GM12873 (cell line): ENCODE measurements at regions not wholly inside any gene's neighbourhood (a gene's known extent, or its start where the extent isn't known, plus 50 kb on each side); places are given as distances from the start of the nearest gene placed in this dataset.

Source experiments
- TF ChIP-seq, protein P1 (sequence below): IDR thresholded peaks from 2 replicates; pipeline ENCODE4 v1.5.1; 2012; ENCODE audit warnings: low read depth, mild to moderate bottlenecking, moderate library complexity, low read length, control low read depth; ENCODE audit not compliant: insufficient read depth; ENCODE audit errors: missing control alignments

GRCh38 chrX:6826856-6827255 is 291.9 kb upstream of the VCX3A start:
- TF ChIP-seq, protein P1, sequence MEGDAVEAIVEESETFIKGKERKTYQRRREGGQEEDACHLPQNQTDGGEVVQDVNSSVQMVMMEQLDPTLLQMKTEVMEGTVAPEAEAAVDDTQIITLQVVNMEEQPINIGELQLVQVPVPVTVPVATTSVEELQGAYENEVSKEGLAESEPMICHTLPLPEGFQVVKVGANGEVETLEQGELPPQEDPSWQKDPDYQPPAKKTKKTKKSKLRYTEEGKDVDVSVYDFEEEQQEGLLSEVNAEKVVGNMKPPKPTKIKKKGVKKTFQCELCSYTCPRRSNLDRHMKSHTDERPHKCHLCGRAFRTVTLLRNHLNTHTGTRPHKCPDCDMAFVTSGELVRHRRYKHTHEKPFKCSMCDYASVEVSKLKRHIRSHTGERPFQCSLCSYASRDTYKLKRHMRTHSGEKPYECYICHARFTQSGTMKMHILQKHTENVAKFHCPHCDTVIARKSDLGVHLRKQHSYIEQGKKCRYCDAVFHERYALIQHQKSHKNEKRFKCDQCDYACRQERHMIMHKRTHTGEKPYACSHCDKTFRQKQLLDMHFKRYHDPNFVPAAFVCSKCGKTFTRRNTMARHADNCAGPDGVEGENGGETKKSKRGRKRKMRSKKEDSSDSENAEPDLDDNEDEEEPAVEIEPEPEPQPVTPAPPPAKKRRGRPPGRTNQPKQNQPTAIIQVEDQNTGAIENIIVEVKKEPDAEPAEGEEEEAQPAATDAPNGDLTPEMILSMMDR, result no peak

DNA sequence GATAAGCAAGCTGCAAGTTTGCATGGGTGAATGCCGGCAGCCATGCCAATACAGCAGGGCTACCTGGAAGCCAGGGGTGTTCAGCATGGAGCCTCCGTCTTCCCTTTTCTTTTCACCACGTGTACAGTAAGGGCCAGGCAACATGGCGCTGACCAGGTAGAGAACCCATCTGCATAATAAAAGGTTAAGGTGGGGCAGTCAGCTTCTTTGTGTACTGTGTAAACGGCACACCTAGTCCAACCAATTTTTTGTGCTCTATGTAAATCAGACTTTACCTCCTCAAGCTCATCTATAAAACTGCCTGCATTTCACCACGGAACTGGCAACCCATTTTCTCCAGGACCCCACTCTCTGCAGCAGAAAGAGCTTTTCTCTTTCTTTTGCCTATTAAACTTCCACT is 286.8 kb upstream of the VCX3A start:
- TF ChIP-seq, protein P1, result no peak

GRCh38 chrX:6813836-6814370 is 279.0 kb upstream of the VCX3A start:
- TF ChIP-seq, protein P1, result no peak

DNA sequence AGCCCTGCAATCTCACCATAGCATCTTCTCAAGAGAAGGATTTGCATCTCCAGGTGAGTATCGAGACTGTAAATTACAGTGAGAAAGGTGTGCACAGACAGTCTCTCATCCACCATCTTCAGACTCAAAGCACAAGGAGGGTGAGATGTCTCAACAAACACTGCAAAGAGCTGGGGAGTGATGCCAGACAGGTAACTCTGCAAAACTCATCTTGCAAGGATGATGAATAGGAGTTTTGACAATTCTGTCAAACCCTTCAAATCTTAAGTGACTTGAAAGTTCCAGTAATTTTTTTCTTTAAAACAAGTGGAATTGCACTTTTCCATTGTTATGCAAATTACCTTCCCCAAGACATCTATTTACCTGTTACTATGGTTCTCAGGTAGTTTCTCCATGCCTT is 277.2 kb upstream of the VCX3A start:
- TF ChIP-seq, protein P1, result no peak

- TF ChIP-seq, protein P1, result no peak
These were observed 275.9 kb upstream of the VCX3A start for GRCh38 chrX:6810776-6811175.

- TF ChIP-seq, protein P1, result no peak
These were observed 268.7 kb upstream of the VCX3A start for GRCh38 chrX:6803607-6804006.

DNA sequence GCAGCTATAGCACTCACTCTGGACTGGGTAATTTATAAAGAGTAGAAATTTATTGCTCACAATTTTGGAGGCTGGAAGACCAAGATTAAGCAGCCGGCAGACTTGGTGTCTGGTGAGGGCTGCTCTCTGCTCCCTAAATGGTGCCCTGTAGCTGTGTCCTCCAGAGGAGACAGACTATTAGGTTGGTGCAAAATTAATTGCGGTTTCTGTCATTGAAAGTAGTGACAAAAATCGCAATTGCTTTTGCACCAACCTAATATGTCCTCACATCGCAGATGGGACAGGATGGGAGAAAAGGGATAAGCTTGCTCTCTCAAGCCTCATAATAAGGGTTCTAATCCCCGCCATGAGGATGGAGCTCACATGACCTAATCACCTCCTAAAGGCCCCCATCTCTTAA is 258.1 kb upstream of the VCX3A start:
- TF ChIP-seq, protein P1, result no peak
